Spinal cord (tissue), 9 donors: ENCODE measurements at regions not wholly inside any gene's neighbourhood (a gene's known extent, or its start where the extent isn't known, plus 50 kb on each side); places are given as distances from the start of the nearest gene placed in this dataset.
A peak's percentile ranks its signal among the peaks of the same experiment; 100 is the strongest.

Source experiments
- DNase-seq, 6 donors: peaks; one replicate each; pipeline versions ENCODE4 v3.0.0 to v3.0.0-alpha.2; 2013 to 2015; ENCODE audit warnings: low spot score in 6 of 6, low read depth in 4 of 6
- H3K27ac ChIP-seq: one replicate; pipeline ENCODE4 v1.5.1; 2013; ENCODE audit warnings: low read depth, low read length, control low read depth
- H3K27me3 ChIP-seq: one replicate; pipeline ENCODE4 v1.6.1; 2013; ENCODE audit warnings: low read length; ENCODE audit not compliant: control insufficient read depth, insufficient read depth
- H3K36me3 ChIP-seq: one replicate; pipeline ENCODE4 v1.6.1; 2013; ENCODE audit warnings: low read length; ENCODE audit not compliant: control insufficient read depth, insufficient read depth
- H3K4me1 ChIP-seq: one replicate; pipeline ENCODE4 v1.6.1; 2013; ENCODE audit warnings: low read length; ENCODE audit not compliant: control insufficient read depth, insufficient read depth
- H3K4me3 ChIP-seq: one replicate; pipeline ENCODE4 v1.5.1; 2013; ENCODE audit warnings: low read depth, low read length, control low read depth
- H3K9me3 ChIP-seq: one replicate; pipeline ENCODE4 v1.6.1; 2013; ENCODE audit warnings: low read length; ENCODE audit not compliant: control insufficient read depth, insufficient read depth
- WGBS: methylation state at CpG from one replicate; pipeline ENCODE4 v1.1.5; 2013; ENCODE audit warnings: missing lambda C conversion rate; ENCODE audit not compliant: insufficient coverage; 5-methylcytosine and 5-hydroxymethylcytosine counted together
- donor health status: healthy.

- WGBS, result 49% methylated on average over 15 of the region's 15 CpGs
- Histone ChIP-seq H3K36me3 (no peaks in the 10 kb centered on the region), H3K4me3 (no peak overlapping the region), H3K4me1 (peaks cover 5% of the 10 kb centered on the region), H3K9me3 (no peaks in the 10 kb centered on the region), H3K27ac (no peak overlapping the region), H3K27me3 (peaks cover 3% of the 10 kb centered on the region)
- peak in 1 of 6 donors; percentile 18 for DNase-seq
These were observed 124.6 kb upstream of the RUNX3 start for GRCh38 chr1:25054526-25055323.

- Histone ChIP-seq H3K4me1 (peaks cover 5% of the 10 kb centered on the region), H3K4me3 (no peak overlapping the region), H3K27ac (no peak overlapping the region), H3K9me3 (no peaks in the 10 kb centered on the region), H3K36me3 (no peaks in the 10 kb centered on the region), H3K27me3 (peaks cover 3% of the 10 kb centered on the region)
- 81% methylated on average over 11 of the region's 12 CpGs for WGBS
- no peak for DNase-seq
These were observed 123.6 kb upstream of the RUNX3 start for GRCh38 chr1:25053576-25054250.

GRCh38 chr1:25051906-25052305, 121.8 kb upstream of the RUNX3 start:
- no peak overlapping the region for H3K4me3 ChIP-seq
- H3K9me3 ChIP-seq, result no peaks in the 10 kb centered on the region
- WGBS, result 53% methylated on average over 12 of the region's 12 CpGs

GRCh38 chr1:25051504-25051903, 121.4 kb upstream of the RUNX3 start:
- Histone ChIP-seq H3K4me3 (no peak overlapping the region), H3K27ac (no peak overlapping the region), H3K27me3 (peaks cover 3% of the 10 kb centered on the region), H3K36me3 (no peaks in the 10 kb centered on the region), H3K9me3 (no peaks in the 10 kb centered on the region), H3K4me1 (peaks cover 5% of the 10 kb centered on the region)
- no peak for DNase-seq
- 86% methylated on average over 3 of the region's 6 CpGs for WGBS

More at GRCh38 chr1:25051906-25052305, 121.8 kb upstream of the RUNX3 start:
- no peak for DNase-seq
- Histone ChIP-seq H3K27ac (no peak overlapping the region), H3K4me1 (peaks cover 5% of the 10 kb centered on the region), H3K36me3 (no peaks in the 10 kb centered on the region), H3K27me3 (peaks cover 3% of the 10 kb centered on the region)

GRCh38 chr1:25050165-25050564, 120.1 kb upstream of the RUNX3 start:
- Histone ChIP-seq H3K36me3 (no peaks in the 10 kb centered on the region), H3K27me3 (no peaks in the 10 kb centered on the region), H3K9me3 (no peaks in the 10 kb centered on the region), H3K4me1 (peaks cover 5% of the 10 kb centered on the region), H3K4me3 (no peak overlapping the region), H3K27ac (no peak overlapping the region)
- no peak for DNase-seq
- 89% methylated on average over 6 of the region's 8 CpGs for WGBS

- WGBS, result no CpG with 5 or more reads among the region's 2 CpGs
- H3K4me1 ChIP-seq, result no peaks in the 10 kb centered on the region
- H3K9me3 ChIP-seq, result no peaks in the 10 kb centered on the region
- no peak overlapping the region for H3K27ac ChIP-seq
- H3K4me3 ChIP-seq, result no peak overlapping the region
- no peaks in the 10 kb centered on the region for H3K27me3 ChIP-seq
- DNase-seq, result no peak
- H3K36me3 ChIP-seq, result no peaks in the 10 kb centered on the region
These were observed 119.1 kb upstream of the RUNX3 start for GRCh38 chr1:25049190-25049589.

- no peaks in the 10 kb centered on the region for H3K36me3 ChIP-seq
- 70% methylated on average over 2 of the region's 6 CpGs for WGBS
- no peak overlapping the region for H3K4me3 ChIP-seq
- no peak overlapping the region for H3K27ac ChIP-seq
- H3K9me3 ChIP-seq, result no peaks in the 10 kb centered on the region
- H3K27me3 ChIP-seq, result no peaks in the 10 kb centered on the region
- no peaks in the 10 kb centered on the region for H3K4me1 ChIP-seq
- DNase-seq, result peak in 1 of 6 donors; percentile 47
These were observed 118.7 kb upstream of the RUNX3 start for GRCh38 chr1:25048728-25049127.

- DNase-seq, result no peak
- H3K27me3 ChIP-seq, result no peaks in the 10 kb centered on the region
- no peak overlapping the region for H3K27ac ChIP-seq
- H3K4me3 ChIP-seq, result no peak overlapping the region
- H3K9me3 ChIP-seq, result no peaks in the 10 kb centered on the region
- 82% methylated on average over 8 of the region's 11 CpGs for WGBS
- H3K4me1 ChIP-seq, result no peaks in the 10 kb centered on the region
- H3K36me3 ChIP-seq, result no peaks in the 10 kb centered on the region
These were observed 117.6 kb upstream of the RUNX3 start for GRCh38 chr1:25047506-25048240.

- 73% methylated on average over 5 of the region's 8 CpGs for WGBS
- no peak for DNase-seq
- no peaks in the 10 kb centered on the region for H3K4me1 ChIP-seq
These were observed 116.1 kb upstream of the RUNX3 start for GRCh38 chr1:25046194-25046532.

More at GRCh38 chr1:25046194-25046532, 116.1 kb upstream of the RUNX3 start:
- H3K36me3 ChIP-seq, result no peaks in the 10 kb centered on the region
- H3K27ac ChIP-seq, result no peak overlapping the region
- no peaks in the 10 kb centered on the region for H3K27me3 ChIP-seq
- no peaks in the 10 kb centered on the region for H3K9me3 ChIP-seq
- no peak overlapping the region for H3K4me3 ChIP-seq
